ENCODE measurements at regions not wholly inside any gene's neighbourhood (a gene's known extent, or its start where the extent isn't known, plus 50 kb on each side); places are given as distances from the start of the nearest gene placed in this dataset.

DNA sequence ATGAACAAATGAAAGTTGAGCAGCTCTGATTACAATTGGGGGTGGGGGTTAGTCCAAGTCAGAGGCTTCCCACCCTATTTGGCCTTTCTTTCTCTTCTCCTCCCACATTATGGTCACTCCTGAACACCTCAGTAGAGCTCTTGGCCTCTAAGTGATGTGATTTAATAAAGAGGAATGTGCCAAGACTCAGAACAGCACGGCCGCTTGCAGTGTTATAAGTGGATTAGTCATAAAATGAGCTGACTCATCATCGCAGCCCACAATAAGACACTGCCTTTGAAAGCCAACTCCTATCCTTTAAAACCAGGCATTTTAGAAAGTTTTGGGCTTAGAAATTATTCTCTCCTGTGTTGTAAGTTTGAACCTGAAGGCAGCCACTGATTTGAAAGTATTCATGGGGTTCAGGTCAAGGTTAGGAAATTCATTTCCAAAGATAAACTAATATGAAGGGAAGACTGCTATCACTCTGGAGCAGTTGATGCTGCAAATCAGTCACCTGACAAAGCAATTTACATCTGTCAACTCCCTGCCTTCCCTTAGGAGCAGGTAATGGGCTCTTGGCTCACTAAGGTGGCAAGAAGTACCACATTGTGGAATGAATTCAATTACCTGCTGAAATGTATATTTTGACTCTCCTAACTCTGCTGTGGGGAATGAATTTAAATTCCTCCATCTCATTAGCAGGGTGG is 283.6 kb upstream of the NMUR2 start:
- Histone ChIP-seq H3K27me3 (no peaks in the 10 kb centered on the region), H3K36me3 (no peaks in the 10 kb centered on the region), H3K4me1 (peaks cover 0 to 8% (median 2%) of the 10 kb centered on the region in 4 donors), H3K4me3 (no peak overlapping the region), H3K9me3 (no peaks in the 10 kb centered on the region), H3K27ac (replicated peaks in 1 of 4) (no peak overlapping the region)
- no peak for DNase-seq (ENCODE audit: extremely low spot score)
- TF ChIP-seq POLR2A (IDR thresholded peaks at IDR 0.05; ENCODE audit: low read depth) (no peak), EP300 (IDR thresholded peaks at IDR 0.05) (no peak), POLR2AphosphoS5 (IDR thresholded peaks at IDR 0.05) (no peak)
- TF ChIP-seq, protein P1, sequence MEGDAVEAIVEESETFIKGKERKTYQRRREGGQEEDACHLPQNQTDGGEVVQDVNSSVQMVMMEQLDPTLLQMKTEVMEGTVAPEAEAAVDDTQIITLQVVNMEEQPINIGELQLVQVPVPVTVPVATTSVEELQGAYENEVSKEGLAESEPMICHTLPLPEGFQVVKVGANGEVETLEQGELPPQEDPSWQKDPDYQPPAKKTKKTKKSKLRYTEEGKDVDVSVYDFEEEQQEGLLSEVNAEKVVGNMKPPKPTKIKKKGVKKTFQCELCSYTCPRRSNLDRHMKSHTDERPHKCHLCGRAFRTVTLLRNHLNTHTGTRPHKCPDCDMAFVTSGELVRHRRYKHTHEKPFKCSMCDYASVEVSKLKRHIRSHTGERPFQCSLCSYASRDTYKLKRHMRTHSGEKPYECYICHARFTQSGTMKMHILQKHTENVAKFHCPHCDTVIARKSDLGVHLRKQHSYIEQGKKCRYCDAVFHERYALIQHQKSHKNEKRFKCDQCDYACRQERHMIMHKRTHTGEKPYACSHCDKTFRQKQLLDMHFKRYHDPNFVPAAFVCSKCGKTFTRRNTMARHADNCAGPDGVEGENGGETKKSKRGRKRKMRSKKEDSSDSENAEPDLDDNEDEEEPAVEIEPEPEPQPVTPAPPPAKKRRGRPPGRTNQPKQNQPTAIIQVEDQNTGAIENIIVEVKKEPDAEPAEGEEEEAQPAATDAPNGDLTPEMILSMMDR (IDR thresholded peaks at IDR 0.05), result no peak
- intact Hi-C loops (cut with DNase I), result no loop called here
- 16% methylated on average over 3 of the region's 3 CpGs for WGBS

DNA sequence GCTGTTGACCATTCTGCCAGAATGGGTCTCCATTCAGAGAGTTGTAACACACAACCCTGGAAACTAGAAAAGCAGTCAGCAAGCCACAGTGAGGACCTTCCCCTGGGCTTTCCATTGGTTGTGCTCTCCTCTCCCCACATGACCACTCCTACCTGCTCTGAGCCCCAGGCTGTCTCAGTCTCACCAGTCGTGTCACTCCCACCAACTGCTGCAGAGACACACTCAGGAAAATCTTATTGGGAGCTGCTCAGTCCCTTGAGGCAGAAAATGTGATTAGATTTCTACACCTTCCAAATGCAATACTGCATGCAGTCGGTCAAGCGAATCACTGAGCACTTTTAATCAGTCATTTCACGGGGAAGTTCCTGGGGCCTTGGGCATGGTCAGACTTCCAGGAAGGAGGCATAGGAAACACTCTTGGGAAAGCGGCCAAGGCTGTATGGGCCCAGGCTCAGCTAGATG is 284.2 kb upstream of the NMUR2 start:
- intact Hi-C loops (cut with DNase I), result no loop called here
- Histone ChIP-seq H3K27me3 (no peaks in the 10 kb centered on the region), H3K36me3 (no peaks in the 10 kb centered on the region), H3K4me1 (peaks cover 0 to 8% (median 2%) of the 10 kb centered on the region in 4 donors), H3K4me3 (no peak overlapping the region), H3K27ac (replicated peaks in 1 of 4) (no peak overlapping the region), H3K9me3 (no peaks in the 10 kb centered on the region)
- DNase-seq (ENCODE audit: extremely low spot score), result no peak
- WGBS, result 76% methylated on average over 5 of the region's 5 CpGs
- TF ChIP-seq EP300 (IDR thresholded peaks at IDR 0.05) (no peak), POLR2AphosphoS5 (IDR thresholded peaks at IDR 0.05) (no peak), POLR2A (IDR thresholded peaks at IDR 0.05; ENCODE audit: low read depth) (no peak)
- TF ChIP-seq, protein P1 (IDR thresholded peaks at IDR 0.05), result no peak

DNA sequence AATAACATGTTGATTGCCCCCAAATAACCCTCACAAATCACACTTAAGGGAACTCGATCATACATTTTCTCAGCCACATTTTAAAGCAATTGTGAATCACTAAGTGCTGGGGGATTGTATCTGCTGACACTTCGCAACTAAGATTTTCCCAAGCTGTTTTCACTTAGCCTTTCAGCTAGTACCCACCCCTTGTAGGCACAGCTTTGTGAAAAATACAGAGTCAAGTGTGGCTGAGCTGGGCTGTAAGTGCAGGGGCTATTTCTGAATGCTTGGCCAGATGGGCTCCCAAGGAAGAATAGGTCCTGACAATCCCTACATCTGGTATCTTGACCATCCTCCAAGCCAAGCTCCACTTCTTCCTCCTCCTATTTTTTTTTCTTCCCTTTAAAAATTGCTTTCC is 289.2 kb upstream of the NMUR2 start:
- no peaks in the 10 kb centered on the region for H3K27me3 ChIP-seq
- H3K36me3 ChIP-seq, result no peaks in the 10 kb centered on the region
- no peak for DNase-seq (ENCODE audit: extremely low spot score)
- H3K4me3 ChIP-seq, result no peak overlapping the region
- H3K27ac ChIP-seq (replicated peaks in 1 of 4), result no peak overlapping the region
- WGBS, result 42% methylated on average over 2 of the region's 2 CpGs
- H3K4me1 ChIP-seq, result no peaks in the 10 kb centered on the region
- intact Hi-C loops (cut with DNase I), result no loop called here
- no peaks in the 10 kb centered on the region for H3K9me3 ChIP-seq
- TF ChIP-seq POLR2A (IDR thresholded peaks at IDR 0.05; ENCODE audit: low read depth) (no peak), POLR2AphosphoS5 (IDR thresholded peaks at IDR 0.05) (no peak), EP300 (IDR thresholded peaks at IDR 0.05) (no peak)
- TF ChIP-seq, protein P1 (IDR thresholded peaks at IDR 0.05), result no peak

DNA sequence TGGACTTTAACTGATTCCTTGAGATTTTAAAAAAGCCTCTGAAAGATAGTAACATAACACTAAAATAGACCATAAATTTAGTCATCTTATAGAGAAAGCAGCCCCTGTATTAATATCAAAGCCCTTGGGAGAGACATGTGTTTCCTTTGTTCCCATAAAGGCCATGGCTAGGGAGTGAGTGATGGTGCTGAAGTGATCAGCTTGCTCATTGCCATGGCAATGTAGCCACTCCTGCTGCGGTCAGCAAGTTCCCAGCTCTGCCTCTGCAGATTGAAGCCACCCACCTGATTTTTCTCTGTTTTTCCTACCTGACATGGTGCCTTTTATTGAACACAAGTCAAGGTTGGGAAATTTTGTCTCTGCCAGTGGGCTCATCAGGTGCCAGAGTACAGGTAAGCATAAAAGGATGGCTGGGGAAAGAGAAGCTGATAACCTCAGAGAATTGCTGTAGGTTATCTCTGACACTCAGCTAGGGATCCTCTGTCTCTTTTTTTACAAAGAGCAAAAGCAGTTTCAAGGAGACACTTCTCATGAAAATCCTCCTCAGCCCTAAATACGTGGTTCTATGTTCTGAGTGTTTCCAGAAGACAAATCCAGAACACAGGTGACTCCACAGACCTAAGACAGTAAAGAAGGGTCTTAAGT is 296.3 kb upstream of the NMUR2 start:
- no peaks in the 10 kb centered on the region for H3K27me3 ChIP-seq
- H3K36me3 ChIP-seq, result no peaks in the 10 kb centered on the region
- H3K4me1 ChIP-seq, result no peaks in the 10 kb centered on the region
- no peak overlapping the region for H3K27ac ChIP-seq (replicated peaks in 1 of 4)
- TF ChIP-seq POLR2A (IDR thresholded peaks at IDR 0.05; ENCODE audit: low read depth) (no peak), POLR2AphosphoS5 (IDR thresholded peaks at IDR 0.05) (no peak), EP300 (IDR thresholded peaks at IDR 0.05) (no peak)
- TF ChIP-seq, protein P1 (IDR thresholded peaks at IDR 0.05), result no peak
- DNase-seq (ENCODE audit: extremely low spot score), result no peak
- intact Hi-C loops (cut with DNase I), result no loop called here
- 45% methylated on average over 2 of the region's 2 CpGs for WGBS
- no peak overlapping the region for H3K4me3 ChIP-seq
- peaks cover 0 to 5% (median 0%) of the 10 kb centered on the region in 4 donors for H3K9me3 ChIP-seq
